Dendritic cell treated with granulocyte-macrophage colony-stimulating factor and Interleukin-4, amounts not matched to agents 40 ng/mL and 50 ng/mL, for 4 days (primary cell): ENCODE measurements at regions not wholly inside any gene's neighbourhood (a gene's known extent, or its start where the extent isn't known, plus 50 kb on each side); places are given as distances from the start of the nearest gene placed in this dataset.
"Not testable (repeated sequence)": the region's sequence is repeated elsewhere in the genome, so short reads cannot be mapped to it uniquely, and the experiment has no call there.

Experiments used
- H3K27ac Mint-ChIP-seq: one replicate; pipeline ENCODE4 v1.8.0; 2022; ENCODE audit warnings: mild to moderate bottlenecking, mixed read lengths
- H3K27me3 Mint-ChIP-seq: one replicate; pipeline ENCODE4 v1.8.0; 2022; ENCODE audit warnings: mild to moderate bottlenecking, mixed read lengths
- H3K36me3 Mint-ChIP-seq: one replicate; pipeline ENCODE4 v1.8.0; 2022; ENCODE audit warnings: low read depth, mixed read lengths
- H3K4me1 Mint-ChIP-seq: one replicate; pipeline ENCODE4 v1.8.0; 2022; ENCODE audit warnings: low read depth, mixed read lengths
- H3K4me3 Mint-ChIP-seq: one replicate; pipeline ENCODE4 v1.8.0; 2022; ENCODE audit warnings: mild to moderate bottlenecking, moderate library complexity, mixed read lengths
- H3K9me3 Mint-ChIP-seq: one replicate; pipeline ENCODE4 v1.8.0; 2022; ENCODE audit warnings: mixed read lengths
- intact Hi-C: fragments of 100-400 bp; cut with micrococcal nuclease; formaldehyde crosslinking; loops from one replicate; pipeline ENCODE4 v1.15.0; 2022

GRCh38 chr5:60458666-60459065 lies 241.3 kb downstream of the DEPDC1B start:
- Mint-ChIP-seq H3K9me3 (no peaks in the 10 kb centered on the region), H3K4me1 (peaks cover 5% of the 10 kb centered on the region), H3K27ac (no peak overlapping the region), H3K36me3 (no peaks in the 10 kb centered on the region), H3K27me3 (no peaks in the 10 kb centered on the region), H3K4me3 (no peak overlapping the region)
- intact Hi-C loops, result no loop called here

DNA sequence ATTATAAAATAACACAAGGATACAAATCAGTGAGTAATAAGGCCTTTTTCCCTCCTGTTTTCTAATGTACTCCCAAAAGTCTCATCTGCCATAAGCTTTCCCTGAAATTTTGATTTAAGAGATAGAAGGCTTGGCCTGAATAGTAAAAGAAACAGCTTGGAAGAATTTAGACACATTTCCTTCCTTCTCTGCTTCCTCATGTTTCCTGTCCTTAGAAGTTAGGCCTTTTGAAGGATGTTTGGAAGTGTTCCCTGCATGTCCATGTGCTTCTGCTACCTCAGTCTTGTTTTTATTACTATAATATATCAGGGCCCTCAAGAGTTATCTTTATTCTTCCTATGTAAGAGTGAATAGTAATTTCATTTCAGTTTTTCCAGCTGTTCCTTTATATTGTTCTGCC lies 242.7 kb downstream of the DEPDC1B start:
- intact Hi-C loops, result no loop called here
- Mint-ChIP-seq H3K4me1 (no peaks in the 10 kb centered on the region), H3K9me3 (no peaks in the 10 kb centered on the region)

GRCh38 chr5:60455589-60455988 lies 244.4 kb downstream of the DEPDC1B start:
- Mint-ChIP-seq H3K9me3 (no peaks in the 10 kb centered on the region), H3K36me3 (no peaks in the 10 kb centered on the region), H3K27ac (no peak overlapping the region), H3K27me3 (peaks cover 1% of the 10 kb centered on the region), H3K4me3 (no peak overlapping the region), H3K4me1 (no peaks in the 10 kb centered on the region)
- intact Hi-C loops, result no loop called here

More for the DNA sequence above, 242.7 kb downstream of the DEPDC1B start:
- no peak overlapping the region for H3K4me3 Mint-ChIP-seq
- peaks cover 1% of the 10 kb centered on the region for H3K27me3 Mint-ChIP-seq
- no peak overlapping the region for H3K27ac Mint-ChIP-seq
- no peaks in the 10 kb centered on the region for H3K36me3 Mint-ChIP-seq

DNA sequence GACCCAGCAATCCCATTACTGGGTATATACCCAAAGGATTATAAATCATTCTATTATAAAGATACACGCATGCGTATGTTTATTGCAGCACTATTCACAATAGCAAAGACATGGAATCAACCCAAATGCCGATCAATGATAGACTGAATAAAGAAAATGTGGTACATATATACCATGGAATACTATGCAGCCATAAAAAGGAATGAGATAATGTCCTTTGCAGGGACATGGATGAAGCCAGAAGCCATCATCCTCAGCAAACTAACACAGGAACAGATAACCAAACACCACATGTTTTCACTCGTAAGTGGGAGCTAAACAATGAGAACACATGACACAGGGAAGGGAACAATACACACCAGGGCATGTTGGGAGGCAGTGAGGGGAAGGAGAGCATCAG lies 245.7 kb downstream of the DEPDC1B start:
- H3K36me3 Mint-ChIP-seq, H3K4me3 Mint-ChIP-seq, H3K27me3 Mint-ChIP-seq, H3K4me1 Mint-ChIP-seq, H3K27ac Mint-ChIP-seq, intact Hi-C loops, H3K9me3 Mint-ChIP-seq: not testable (repeated sequence)

- no peak overlapping the region for H3K4me3 Mint-ChIP-seq
- intact Hi-C loops, result no loop called here
- no peaks in the 10 kb centered on the region for H3K4me1 Mint-ChIP-seq
- no peaks in the 10 kb centered on the region for H3K9me3 Mint-ChIP-seq
- no peaks in the 10 kb centered on the region for H3K36me3 Mint-ChIP-seq
- H3K27me3 Mint-ChIP-seq, result peaks cover 1% of the 10 kb centered on the region
- H3K27ac Mint-ChIP-seq, result no peak overlapping the region
Measured at GRCh38 chr5:60453186-60453976, 246.6 kb downstream of the DEPDC1B start.

DNA sequence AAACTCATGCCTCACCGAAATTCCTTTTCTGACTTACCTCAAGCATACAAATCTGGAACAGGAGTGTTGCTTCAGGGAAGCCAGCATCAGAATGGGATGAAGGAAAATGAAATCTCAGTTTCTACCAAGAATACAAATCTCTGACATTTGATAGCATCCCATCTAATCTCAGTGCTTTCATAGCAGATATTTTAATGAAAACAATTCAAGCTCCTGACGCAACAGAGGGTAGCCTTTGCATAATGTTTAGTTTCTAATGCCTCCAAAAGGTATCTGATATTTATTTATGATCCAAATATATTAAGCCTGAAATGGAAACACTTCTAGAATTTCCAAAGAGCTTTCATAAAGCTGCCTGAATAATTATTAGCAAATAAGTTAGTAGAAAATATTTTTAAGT lies 251.4 kb downstream of the DEPDC1B start:
- Mint-ChIP-seq H3K4me1 (no peaks in the 10 kb centered on the region), H3K27me3 (peaks cover under 1% of the 10 kb centered on the region), H3K36me3 (no peaks in the 10 kb centered on the region), H3K27ac (no peak overlapping the region), H3K4me3 (no peak overlapping the region), H3K9me3 (no peaks in the 10 kb centered on the region)
- intact Hi-C loops, result no loop called here

DNA sequence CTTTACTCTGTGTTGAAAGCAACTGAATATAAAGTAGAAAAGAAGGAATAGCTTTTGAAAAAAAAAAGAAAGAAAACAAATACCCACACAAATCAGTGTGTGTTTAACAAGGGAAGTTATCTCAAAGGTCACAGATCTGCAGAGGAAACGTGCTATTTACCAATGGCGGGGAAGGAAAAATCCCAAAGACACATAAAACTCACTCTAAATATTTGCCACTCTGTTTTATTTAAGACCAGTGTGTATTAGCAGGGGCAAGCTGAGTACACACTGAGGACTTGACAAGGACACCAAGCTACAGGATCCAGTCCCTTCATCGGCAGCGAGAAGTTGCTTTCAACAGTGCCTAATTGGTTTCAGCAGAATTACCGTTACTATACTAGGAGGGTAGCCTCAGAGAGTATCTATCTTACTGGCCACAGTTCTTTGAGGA lies 252.5 kb downstream of the DEPDC1B start:
- Mint-ChIP-seq H3K36me3 (no peaks in the 10 kb centered on the region), H3K4me3 (no peak overlapping the region), H3K27me3 (no peaks in the 10 kb centered on the region), H3K9me3 (no peaks in the 10 kb centered on the region), H3K4me1 (no peaks in the 10 kb centered on the region), H3K27ac (no peak overlapping the region)
- intact Hi-C loops, result no loop called here

- no peaks in the 10 kb centered on the region for H3K4me1 Mint-ChIP-seq
- no peaks in the 10 kb centered on the region for H3K36me3 Mint-ChIP-seq
- H3K9me3 Mint-ChIP-seq, result no peaks in the 10 kb centered on the region
- H3K27ac Mint-ChIP-seq, result no peak overlapping the region
- H3K27me3 Mint-ChIP-seq, result no peaks in the 10 kb centered on the region
- intact Hi-C loops, result no loop called here
- no peak overlapping the region for H3K4me3 Mint-ChIP-seq
Measured at GRCh38 chr5:60446917-60447316, 253.0 kb downstream of the DEPDC1B start.

- Mint-ChIP-seq H3K4me3 (no peak overlapping the region), H3K36me3 (no peaks in the 10 kb centered on the region)
Measured at GRCh38 chr5:60445921-60446320, 254.0 kb downstream of the DEPDC1B start.

GRCh38 chr5:60445427-60445826 lies 254.5 kb downstream of the DEPDC1B start:
- Mint-ChIP-seq H3K4me1 (no peaks in the 10 kb centered on the region), H3K27me3 (no peaks in the 10 kb centered on the region), H3K4me3 (no peak overlapping the region), H3K9me3 (no peaks in the 10 kb centered on the region), H3K36me3 (no peaks in the 10 kb centered on the region), H3K27ac (no peak overlapping the region)
- intact Hi-C loops, result no loop called here

More at GRCh38 chr5:60445921-60446320, 254.0 kb downstream of the DEPDC1B start:
- Mint-ChIP-seq H3K27me3 (no peaks in the 10 kb centered on the region), H3K27ac (no peak overlapping the region), H3K9me3 (no peaks in the 10 kb centered on the region), H3K4me1 (no peaks in the 10 kb centered on the region)
- intact Hi-C loops, result no loop called here

- H3K27ac Mint-ChIP-seq, result no peak overlapping the region
- no peaks in the 10 kb centered on the region for H3K9me3 Mint-ChIP-seq
- no peaks in the 10 kb centered on the region for H3K4me1 Mint-ChIP-seq
- H3K36me3 Mint-ChIP-seq, result no peaks in the 10 kb centered on the region
- H3K4me3 Mint-ChIP-seq, result no peak overlapping the region
- H3K27me3 Mint-ChIP-seq, result no peaks in the 10 kb centered on the region
- intact Hi-C loops, result no loop called here
Measured at GRCh38 chr5:60444661-60445360, 255.2 kb downstream of the DEPDC1B start.

GRCh38 chr5:60439552-60439951 lies 260.4 kb downstream of the DEPDC1B start:
- Mint-ChIP-seq H3K4me1 (no peaks in the 10 kb centered on the region), H3K9me3 (no peaks in the 10 kb centered on the region)
- intact Hi-C loops, result no loop called here

DNA sequence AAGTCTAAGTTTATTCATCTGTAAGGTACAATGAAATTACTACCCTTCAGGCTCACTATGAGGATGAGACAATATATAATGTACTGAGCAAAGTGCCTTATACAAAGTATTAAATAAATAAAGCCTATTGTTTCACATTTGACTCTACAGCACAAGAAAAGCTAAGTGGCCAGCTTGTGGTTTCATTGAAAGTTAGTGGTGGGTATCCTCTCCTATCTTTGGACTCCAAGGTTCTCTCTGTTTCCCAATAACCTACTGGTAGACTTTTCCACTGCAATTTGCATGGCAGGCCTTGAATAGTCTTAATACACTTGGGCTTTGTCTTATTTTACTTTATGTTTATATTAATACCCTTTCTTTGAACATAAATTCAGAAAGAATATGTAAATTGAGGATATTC lies 262.7 kb downstream of the DEPDC1B start:
- H3K27ac Mint-ChIP-seq, result no peak overlapping the region
- no peaks in the 10 kb centered on the region for H3K4me1 Mint-ChIP-seq
- H3K9me3 Mint-ChIP-seq, result no peaks in the 10 kb centered on the region
- intact Hi-C loops, result no loop called here
- no peaks in the 10 kb centered on the region for H3K36me3 Mint-ChIP-seq
- H3K4me3 Mint-ChIP-seq, result no peak overlapping the region
- H3K27me3 Mint-ChIP-seq, result no peaks in the 10 kb centered on the region

More at GRCh38 chr5:60439552-60439951, 260.4 kb downstream of the DEPDC1B start:
- H3K27me3 Mint-ChIP-seq, result no peaks in the 10 kb centered on the region
- H3K27ac Mint-ChIP-seq, result no peak overlapping the region
- H3K36me3 Mint-ChIP-seq, result no peaks in the 10 kb centered on the region
- no peak overlapping the region for H3K4me3 Mint-ChIP-seq

DNA sequence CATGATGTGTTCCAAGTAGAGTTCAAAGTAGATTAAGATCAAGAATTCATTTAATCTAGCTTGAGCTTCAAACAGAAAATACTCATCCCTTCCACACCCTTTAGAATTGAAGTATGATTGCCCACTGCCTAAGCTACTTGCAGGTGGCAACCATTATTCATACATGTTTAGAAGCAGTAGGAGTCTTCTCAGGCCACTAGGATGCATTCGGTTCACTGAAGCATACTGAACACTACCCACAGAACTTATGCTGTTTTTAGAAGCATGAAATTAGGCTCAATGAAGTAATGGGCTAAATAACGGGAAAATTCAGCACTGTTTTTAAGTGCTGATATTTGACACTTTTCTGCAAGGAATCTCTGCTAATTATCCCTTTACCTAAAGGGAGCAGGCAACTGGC lies 263.4 kb downstream of the DEPDC1B start:
- Mint-ChIP-seq H3K27ac (no peak overlapping the region), H3K27me3 (no peaks in the 10 kb centered on the region), H3K9me3 (peaks cover 4% of the 10 kb centered on the region), H3K4me1 (no peaks in the 10 kb centered on the region), H3K36me3 (no peaks in the 10 kb centered on the region), H3K4me3 (no peak overlapping the region)
- intact Hi-C loops, result no loop called here
